SK-N-SH (cell line): ENCODE measurements at regions not wholly inside any gene's neighbourhood (a gene's known extent, or its start where the extent isn't known, plus 50 kb on each side); places are given as distances from the start of the nearest gene placed in this dataset.

Source experiments
- CTCF ChIA-PET: fragments of 300-600, 350-600 bp; formaldehyde crosslinking; extraction: SDS; loops from one replicate; lab custom pipeline; 2021; lab: Yijun Ruan, JAX
- POLR2A ChIA-PET: fragments of 350-600 bp; sonication (Branson Sonifier 250); formaldehyde crosslinking; extraction: SDS; loops from one replicate; lab custom pipeline; 2020; ENCODE audit warnings: antibody characterized with exemption, inconsistent platforms; lab: Yijun Ruan, JAX
- DNase-seq: peaks from one replicate; pipeline ENCODE4 v3.0.0; 2012
- H2AFZ ChIP-seq: fragments of 200-600 bp; sonication (generic); 2 replicates; pipeline ENCODE4 v1.8.1; 2016; ENCODE audit warnings: antibody characterized with exemption, mild to moderate bottlenecking, low read depth
- H3F3A ChIP-seq: fragments of 200-600 bp; sonication (generic); replicated peaks from 2 replicates; pipeline ENCODE3; 2016; ENCODE audit warnings: antibody characterized with exemption, mild to moderate bottlenecking; ENCODE audit not compliant: insufficient read depth
- H3K27ac ChIP-seq, 2 experiments: fragments of 200-500 bp in 1 of 2; fragments of 200-600 bp in 1 of 2; sonication (Bioruptor generic) in 1 of 2; sonication (generic), shearing (Covaris generic) in 1 of 2; 2 replicates each; pipeline versions ENCODE4 v1.5.1 to v1.6.1; 2014 to 2016; ENCODE audit warnings: low read depth in 2 of 2, inconsistent platforms in 1 of 2, low read length in 1 of 2, mild to moderate bottlenecking in 1 of 2, mixed read lengths in 1 of 2
- H3K27me3 ChIP-seq: fragments of 200-600 bp; sonication (generic), shearing (Covaris generic); 2 replicates; pipeline ENCODE4 v1.6.1; 2016; ENCODE audit warnings: mixed run types; ENCODE audit not compliant: insufficient read depth
- H3K36me3 ChIP-seq, 2 experiments: fragments of 200-500 bp in 1 of 2; fragments of 200-600 bp in 1 of 2; sonication (Bioruptor generic) in 1 of 2; sonication (generic) in 1 of 2; replicated peaks in 1 of 2; 2 replicates each; pipeline versions ENCODE3 to v1.5.1; 2014 to 2016; ENCODE audit warnings: low read length in 1 of 2, mild to moderate bottlenecking in 1 of 2; ENCODE audit not compliant: insufficient read depth in 2 of 2, control insufficient read depth in 1 of 2
- H3K4me1 ChIP-seq, 2 experiments: fragments of 200-500 bp in 1 of 2; fragments of 200-600 bp in 1 of 2; sonication (Bioruptor generic) in 1 of 2; sonication (generic), shearing (Covaris generic) in 1 of 2; 2 replicates each; pipeline versions ENCODE4 v1.5.1 to v1.6.1; 2014 to 2016; ENCODE audit warnings: low read depth in 1 of 2, low read length in 1 of 2, mixed run types in 1 of 2; ENCODE audit not compliant: insufficient read depth in 2 of 2, control insufficient read depth in 1 of 2
- H3K4me2 ChIP-seq: fragments of 200-600 bp; sonication (generic), shearing (Covaris generic); 2 replicates; pipeline ENCODE4 v1.6.1; 2017; ENCODE audit warnings: mixed run types
- H3K4me3 ChIP-seq, 2 experiments: fragments of 200-500 bp in 1 of 2; fragments of 200-600 bp in 1 of 2; sonication (Bioruptor generic) in 1 of 2; sonication (generic), shearing (Covaris generic) in 1 of 2; 2 replicates each; pipeline versions ENCODE4 v1.5.1 to v1.8.1; 2014 to 2016; ENCODE audit warnings: low read depth in 2 of 2, inconsistent platforms in 1 of 2, low read length in 1 of 2, mild to moderate bottlenecking in 1 of 2, mixed read lengths in 1 of 2, moderate library complexity in 1 of 2
- H3K79me2 ChIP-seq: fragments of 200-600 bp; sonication (generic); 2 replicates; pipeline ENCODE4 v1.8.1; 2017; ENCODE audit warnings: mild to moderate bottlenecking; ENCODE audit not compliant: insufficient read depth
- H3K9ac ChIP-seq: fragments of 200-600 bp; sonication (generic); 2 replicates; pipeline ENCODE4 v1.6.1; 2017; ENCODE audit warnings: mixed run types
- H3K9me2 ChIP-seq: fragments of 200-600 bp; sonication (generic); 2 replicates; pipeline ENCODE4 v1.6.1; 2017; ENCODE audit warnings: mixed run types
- H3K9me3 ChIP-seq: fragments of 200-600 bp; sonication (generic); 2 replicates; pipeline ENCODE4 v1.6.1; 2017; ENCODE audit warnings: mixed run types, mild to moderate bottlenecking, moderate library complexity
- H4K20me1 ChIP-seq: fragments of 200-600 bp; sonication (generic); 2 replicates; pipeline ENCODE4 v1.6.1; 2017; ENCODE audit warnings: mild to moderate bottlenecking, mixed run types; ENCODE audit not compliant: insufficient read depth
- CHD2 ChIP-seq: fragments of 150-350 bp; IDR thresholded peaks from 2 replicates; pipeline ENCODE4 v1.6.1; 2018; ENCODE audit warnings: low read length; ENCODE audit not compliant: partially characterized antibody
- EP300 ChIP-seq, 2 experiments: IDR thresholded peaks; 2 replicates each; pipeline versions ENCODE4 v1.4.0 to v1.6.1; 2012; ENCODE audit warnings: borderline replicate concordance in 1 of 2, low read depth in 1 of 2, low read length in 1 of 2
- EZH2phosphoT487 ChIP-seq: fragments of 200-600 bp; sonication (generic); IDR thresholded peaks from 2 replicates; pipeline ENCODE4 v1.6.1; 2017; ENCODE audit warnings: low read depth, mixed run types, mild to moderate bottlenecking, antibody characterized with exemption, moderate library complexity, borderline replicate concordance
- FOXJ3 ChIP-seq: sonication (generic); formaldehyde crosslinking; IDR thresholded peaks from 2 replicates; pipeline ENCODE4 v1.5.1; 2020; ENCODE audit warnings: mild to moderate bottlenecking, missing genetic modification reagents
- GATA2 ChIP-seq: sonication (generic); formaldehyde crosslinking; IDR thresholded peaks from 2 replicates; pipeline ENCODE4 v1.5.0; 2020; ENCODE audit warnings: mild to moderate bottlenecking, missing genetic modification reagents
- IRF3 ChIP-seq: fragments of 150-350 bp; IDR thresholded peaks from 2 replicates; pipeline ENCODE4 v1.6.1; 2016; ENCODE audit warnings: mild to moderate bottlenecking, low read depth, low read length
- MAX ChIP-seq: IDR thresholded peaks from 2 replicates; pipeline ENCODE4 v1.4.0; 2012; ENCODE audit warnings: low read depth
- MEF2A ChIP-seq: IDR thresholded peaks from 2 replicates; pipeline ENCODE4 v1.4.0; 2012; ENCODE audit warnings: low read depth, borderline replicate concordance
- MXI1 ChIP-seq: IDR thresholded peaks from 2 replicates; pipeline ENCODE4 v1.6.1; 2012; ENCODE audit warnings: mild to moderate bottlenecking, low read depth, low read length, improper control_type of control experiment
- NRF1 ChIP-seq: IDR thresholded peaks from 2 replicates; pipeline ENCODE4 v1.6.1; 2012; ENCODE audit warnings: low read depth, mild to moderate bottlenecking, low read length
- PBX3 ChIP-seq: IDR thresholded peaks from 2 replicates; pipeline ENCODE4; 2012
- POLR2AphosphoS5 ChIP-seq: IDR thresholded peaks from 2 replicates; pipeline ENCODE4 v1.6.1; 2012; ENCODE audit warnings: low read depth, low read length
- RAD21 ChIP-seq: IDR thresholded peaks from 2 replicates; pipeline ENCODE4 v1.6.1; 2012; ENCODE audit warnings: mild to moderate bottlenecking, low read length
- RCOR1 ChIP-seq: fragments of 150-350 bp; IDR thresholded peaks from 2 replicates; pipeline ENCODE4 v1.6.1; 2017; ENCODE audit warnings: antibody characterized with exemption, low read length
- RXRA ChIP-seq: IDR thresholded peaks from 2 replicates; pipeline ENCODE4 v1.4.0; 2012; ENCODE audit warnings: low read depth, mild to moderate bottlenecking, borderline replicate concordance
- SIN3A ChIP-seq: IDR thresholded peaks from 2 replicates; pipeline ENCODE4 v1.6.1; 2012; ENCODE audit warnings: low read depth, mild to moderate bottlenecking, low read length, moderate library complexity, borderline replicate concordance
- TEAD4 ChIP-seq: IDR thresholded peaks from 2 replicates; pipeline ENCODE4 v1.4.0; 2012; ENCODE audit warnings: mild to moderate bottlenecking, borderline replicate concordance; ENCODE audit not compliant: insufficient read depth
- YY1 ChIP-seq: IDR thresholded peaks from 2 replicates; pipeline ENCODE4 v1.4.0; 2012; ENCODE audit warnings: low read depth, mild to moderate bottlenecking
- WGBS: methylation state at CpG from one replicate; pipeline ENCODE4 v1.1.6; 2017; ENCODE audit warnings: low lambda C conversion rate; 5-methylcytosine and 5-hydroxymethylcytosine counted together

GRCh38 chr9:11709567-11709966 lies 983.6 kb upstream of the TYRP1 start:
- 0% methylated on average over 1 of the region's 1 CpG for WGBS
- no peaks in the 10 kb centered on the region for H3K9me2 ChIP-seq
- H3K27ac ChIP-seq = no peak overlapping the region
- H3K4me2 ChIP-seq = no peak overlapping the region
- TF ChIP-seq IRF3 (no peak), POLR2AphosphoS5 (no peak), FOXJ3 (CRISPR knock-in tag) (no peak), RAD21 (no peak), TEAD4 (no peak), EP300 (IDR thresholded peaks at IDR 0.05; ENCODE audit: borderline replicate concordance in 1 of 2, low read depth in 1 of 2, low read length in 1 of 2) (no peak), SIN3A (no peak), MAX (no peak), YY1 (no peak), MXI1 (no peak)
- TF ChIP-seq, all 33 proteins: peak for 0
- Histone ChIP-seq H3F3A (no peaks in the 10 kb centered on the region), H3K79me2 (no peaks in the 10 kb centered on the region), H4K20me1 (no peaks in the 10 kb centered on the region), H3K36me3 (no peaks in the 10 kb centered on the region), H3K27me3 (no peaks in the 10 kb centered on the region), H2AFZ (no peak overlapping the region), H3K4me1 (no peaks in the 10 kb centered on the region), H3K4me3 (no peak overlapping the region), H3K9ac (no peak overlapping the region), H3K9me3 (no peaks in the 10 kb centered on the region)
- ChIA-PET CTCF (interaction anchor here (1.0 kb wide), 1 partner anchor 10 kb away, joined by 3 read pairs; no protein-coding TSS in a partner anchor), POLR2A (no interaction called here)
- DNase-seq = no peak

GRCh38 chr9:11713077-11713476 lies 980.1 kb upstream of the TYRP1 start:
- H3K4me1 ChIP-seq = no peaks in the 10 kb centered on the region
- no peaks in the 10 kb centered on the region for H4K20me1 ChIP-seq
- no peak for DNase-seq
- no peaks in the 10 kb centered on the region for H3K36me3 ChIP-seq
- no peaks in the 10 kb centered on the region for H3K9me2 ChIP-seq
- no peak overlapping the region for H3K4me2 ChIP-seq
- no peaks in the 10 kb centered on the region for H3K79me2 ChIP-seq
- no peak overlapping the region for H3K9ac ChIP-seq
- WGBS = 3% methylated on average over 2 of the region's 2 CpGs
- no peak overlapping the region for H3K4me3 ChIP-seq
- CTCF ChIA-PET = no interaction called here
- no peaks in the 10 kb centered on the region for H3F3A ChIP-seq
- no peak overlapping the region for H2AFZ ChIP-seq
- POLR2A ChIA-PET = no interaction called here
- TF ChIP-seq TEAD4 (no peak), NRF1 (no peak), MAX (no peak), CHD2 (no peak), MEF2A (no peak), RXRA (no peak), SIN3A (no peak), PBX3 (no peak), EP300 (IDR thresholded peaks at IDR 0.05; ENCODE audit: borderline replicate concordance in 1 of 2, low read depth in 1 of 2, low read length in 1 of 2) (no peak), EZH2phosphoT487 (no peak), FOXJ3 (CRISPR knock-in tag) (no peak), IRF3 (no peak), RCOR1 (no peak), GATA2 (CRISPR knock-in tag) (no peak)
- H3K9me3 ChIP-seq = no peaks in the 10 kb centered on the region
- no peak overlapping the region for H3K27ac ChIP-seq
- no peaks in the 10 kb centered on the region for H3K27me3 ChIP-seq
